Neural cell (in vitro differentiated cells): ENCODE measurements at regions not wholly inside any gene's neighbourhood (a gene's known extent, or its start where the extent isn't known, plus 50 kb on each side); places are given as distances from the start of the nearest gene placed in this dataset.

ENCODE experiments used
- CTCF ChIP-seq: fragments of 450-650 bp; IDR thresholded peaks from 2 replicates; pipeline ENCODE4 v1.5.1; 2014; ENCODE audit warnings: antibody characterized with exemption, mild to moderate bottlenecking, moderate library complexity; ENCODE audit not compliant: poor library complexity, severe bottlenecking
- EP300 ChIP-seq: fragments of 450-650 bp; conservative IDR thresholded peaks from 2 replicates; pipeline ENCODE4 v1.6.1; 2014; ENCODE audit warnings: antibody characterized with exemption, mild to moderate bottlenecking, moderate library complexity; ENCODE audit not compliant: poor library complexity, severe bottlenecking
- EZH2 ChIP-seq: fragments of 200-600, 300-800 bp; shearing (Covaris generic), sonication (generic); IDR thresholded peaks from 2 replicates; pipeline ENCODE4 v1.6.1; 2014; ENCODE audit warnings: antibody characterized with exemption, low read length, borderline replicate concordance, mild to moderate bottlenecking; ENCODE audit not compliant: insufficient read depth, poor library complexity, severe bottlenecking
- POLR2AphosphoS5 ChIP-seq: IDR thresholded peaks from 2 replicates; pipeline ENCODE4 v1.6.1; 2012
- RAD21 ChIP-seq: fragments of 450-650 bp; conservative IDR thresholded peaks from 2 replicates; pipeline ENCODE4 v1.6.1; 2014; ENCODE audit warnings: antibody characterized with exemption, mild to moderate bottlenecking, moderate library complexity
- REST ChIP-seq: IDR thresholded peaks from 2 replicates; pipeline ENCODE4 v1.6.1; 2012; ENCODE audit warnings: borderline replicate concordance
- SMC3 ChIP-seq: fragments of 450-650 bp; conservative IDR thresholded peaks from 2 replicates; pipeline ENCODE4 v1.6.1; 2014; ENCODE audit warnings: antibody characterized with exemption, mild to moderate bottlenecking, moderate library complexity; ENCODE audit not compliant: poor library complexity

DNA sequence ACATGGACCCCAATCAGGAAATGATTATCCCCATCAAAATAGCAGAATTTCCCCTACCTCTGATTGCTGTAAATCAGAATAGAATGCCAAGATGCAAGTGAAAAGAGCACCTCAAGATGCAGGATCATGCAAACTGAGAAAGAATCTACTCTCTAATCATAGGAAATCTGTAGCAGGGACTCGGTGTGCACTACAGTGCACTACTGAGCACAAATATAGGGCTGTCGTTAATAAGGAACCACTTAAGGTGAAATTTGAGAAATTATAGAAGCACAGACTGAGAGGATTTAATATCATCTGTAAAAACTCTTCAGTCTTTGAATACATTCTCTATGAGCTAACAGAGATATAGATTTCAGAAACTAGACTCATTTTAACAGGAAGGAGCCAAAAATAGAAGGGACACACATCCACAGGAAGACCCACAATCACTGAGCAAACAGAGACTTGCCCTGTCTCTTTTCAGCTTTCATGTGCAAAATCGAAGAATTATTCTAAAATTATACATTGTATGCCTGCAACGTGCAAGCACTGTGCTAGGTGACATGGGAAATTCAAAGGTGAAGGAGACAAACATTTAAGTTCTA, 278.3 kb downstream of the HIVEP2 start:
- no peak for TF ChIP-seq CTCF
- TF ChIP-seq POLR2AphosphoS5: no peak
- TF ChIP-seq EP300: no peak
- no peak for TF ChIP-seq REST
- TF ChIP-seq EZH2: no peak
- TF ChIP-seq RAD21: no peak
- no peak for TF ChIP-seq SMC3
